Esophagus muscularis mucosa (tissue), 4 donors: ENCODE measurements at regions not wholly inside any gene's neighbourhood (a gene's known extent, or its start where the extent isn't known, plus 50 kb on each side); places are given as distances from the start of the nearest gene placed in this dataset.
"Not testable (repeated sequence)": the region's sequence is repeated elsewhere in the genome, so short reads cannot be mapped to it uniquely, and the experiment has no call there.

ENCODE experiments used
- CTCF ChIP-seq, 3 experiments: fragments of 200-600 bp in 2 of 3; fragments of 450-650 bp in 1 of 3; sonication (generic) in 2 of 3; IDR thresholded peaks; one replicate each; pipeline ENCODE4 v1.5.1; 2017 to 2019; ENCODE audit warnings: antibody characterized with exemption in 3 of 3, mild to moderate bottlenecking in 2 of 3, moderate library complexity in 1 of 3
- EP300 ChIP-seq: sonication (generic); formaldehyde crosslinking; IDR thresholded peaks from one replicate; pipeline ENCODE4 v1.6.1; 2017; ENCODE audit warnings: antibody characterized with exemption
- POLR2AphosphoS5 ChIP-seq, 2 donors: sonication (generic); formaldehyde crosslinking; IDR thresholded peaks; one replicate each; pipeline ENCODE4 v1.6.1; 2017; ENCODE audit warnings: antibody characterized with exemption in 2 of 2

DNA sequence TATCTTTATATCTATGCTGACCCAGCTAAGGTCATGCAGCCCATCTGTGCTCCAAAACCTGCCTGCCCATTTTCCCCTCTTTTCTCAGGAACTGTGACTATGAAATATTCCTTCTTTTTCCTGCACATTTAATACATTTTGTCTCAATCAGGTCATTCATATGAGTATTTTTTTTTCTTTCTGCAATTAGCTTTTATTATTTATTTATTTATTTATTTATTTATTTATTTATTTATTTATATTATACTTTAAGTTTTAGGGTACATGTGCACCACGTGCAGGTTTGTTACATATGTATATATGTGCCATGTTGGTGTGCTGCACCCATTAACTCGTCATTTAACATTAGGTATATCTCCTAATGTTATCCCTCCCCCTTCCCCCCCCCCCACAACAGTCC lies 421.7 kb upstream of the PODXL start:
- TF ChIP-seq CTCF (IDR thresholded peaks at IDR 0.05); EP300; POLR2AphosphoS5 (IDR thresholded peaks at IDR 0.05): not testable (repeated sequence)
